Stomach (tissue), 8 donors: ENCODE measurements at regions not wholly inside any gene's neighbourhood (a gene's known extent, or its start where the extent isn't known, plus 50 kb on each side); places are given as distances from the start of the nearest gene placed in this dataset.
"Not testable (repeated sequence)": the region's sequence is repeated elsewhere in the genome, so short reads cannot be mapped to it uniquely, and the experiment has no call there.

ENCODE experiments used
- DNase-seq, 2 donors: peaks; one replicate each; pipeline versions ENCODE4 v3.0.0 to v3.0.0-alpha.2; 2013 to 2019
- H3K27ac ChIP-seq, 5 donors: fragments of 200-600 bp in 4 of 5; sonication (generic) in 4 of 5; one replicate each; pipeline ENCODE4 v1.5.1; 2013 to 2019; ENCODE audit warnings: mild to moderate bottlenecking in 1 of 5, moderate library complexity in 1 of 5
- H3K27me3 ChIP-seq, 3 donors: fragments of 200-600 bp; sonication (generic); one replicate each; pipeline ENCODE4 v1.5.1; 2017 to 2019; ENCODE audit warnings: mixed run types in 1 of 3
- H3K36me3 ChIP-seq, 4 donors: fragments of 200-600 bp; sonication (generic); 1 replicate in 3 of 4; 2 replicates in 1 of 4; pipeline ENCODE4 v1.5.1; 2016 to 2019
- H3K4me1 ChIP-seq, 4 donors: fragments of 200-600 bp; sonication (generic); one replicate each; pipeline ENCODE4 v1.5.1; 2016 to 2019
- H3K4me3 ChIP-seq, 4 donors: fragments of 200-600 bp; sonication (generic) in 3 of 4; one replicate each; pipeline ENCODE4 v1.5.1; 2016 to 2019; ENCODE audit warnings: mild to moderate bottlenecking in 1 of 4
- H3K9me3 ChIP-seq, 4 donors: fragments of 200-600 bp; sonication (generic); one replicate each; pipeline ENCODE4 v1.5.1; 2016 to 2019
- CTCF ChIP-seq, 7 experiments: fragments of 450-650 bp in 4 of 7; fragments of 200-600 bp in 3 of 7; sonication (generic) in 3 of 7; IDR thresholded peaks; one replicate each; pipeline ENCODE4 v1.5.1; 2016 to 2019; ENCODE audit warnings: antibody characterized with exemption in 7 of 7, control low read depth in 2 of 7, mild to moderate bottlenecking in 1 of 7
- EP300 ChIP-seq: sonication (generic); formaldehyde crosslinking; IDR thresholded peaks from one replicate; pipeline ENCODE4 v1.6.1; 2017; ENCODE audit warnings: antibody characterized with exemption
- POLR2A ChIP-seq, 4 donors: fragments of 450-650 bp; IDR thresholded peaks; one replicate each; pipeline ENCODE4 v1.6.1; 2016; ENCODE audit warnings: antibody characterized with exemption in 4 of 4, control low read depth in 2 of 4, mild to moderate bottlenecking in 1 of 4, moderate library complexity in 1 of 4
- POLR2AphosphoS5 ChIP-seq, 3 donors: sonication (generic); formaldehyde crosslinking; IDR thresholded peaks; one replicate each; pipeline ENCODE4 v1.6.1; 2016; ENCODE audit warnings: antibody characterized with exemption in 3 of 3
- WGBS, 5 donors: extraction: QIAGEN DNeasy Blood & Tissue Kit in 3 of 5; methylation state at CpG; one replicate each; pipeline versions ENCODE4 v1.1.5 to v1.1.7; 2013 to 2018; 5-methylcytosine and 5-hydroxymethylcytosine counted together
- intact Hi-C: fragments of 100-400 bp; cut with DNase I; formaldehyde crosslinking; loops from one replicate; pipeline ENCODE4 v1.15.1; 2023; ENCODE audit warnings: low total_unique reads
- donor health status: healthy with polysubstance abuse.
- donor health status: Bipolar disorder and iron deficiency.
- donor health status: healthy.

- Histone ChIP-seq H3K9me3 (peaks cover 0 to under 1% (median 0%) of the 10 kb centered on the region in 4 donors), H3K36me3 (no peaks in the 10 kb centered on the region), H3K27ac (no peak overlapping the region), H3K4me3 (no peak overlapping the region), H3K4me1 (peaks cover 0 to 13% (median 3%) of the 10 kb centered on the region in 4 donors), H3K27me3 (no peaks in the 10 kb centered on the region)
- no peak for TF ChIP-seq CTCF (IDR thresholded peaks at IDR 0.05)
- no peak for TF ChIP-seq EP300
- TF ChIP-seq POLR2AphosphoS5 (IDR thresholded peaks at IDR 0.05) = peak in 1 of 3 donors; percentile 32
- TF ChIP-seq POLR2A (IDR thresholded peaks at IDR 0.05) = no peak
- intact Hi-C loops = no loop called here
- WGBS, 5 donors = 31 to 45% (median 37%) methylated on average over 3 of the region's 3 CpGs
- DNase-seq = peak; percentile 68 to 80
These were observed 133.6 kb upstream of the VAMP7 start for GRCh38 chrX:155747520-155747919.

GRCh38 chrX:155745792-155746191, 133.0 kb upstream of the TMLHE start:
- TF ChIP-seq EP300 = no peak
- TF ChIP-seq POLR2A (IDR thresholded peaks at IDR 0.05) = no peak
- no peak for TF ChIP-seq POLR2AphosphoS5 (IDR thresholded peaks at IDR 0.05)
- TF ChIP-seq CTCF (IDR thresholded peaks at IDR 0.05) = no peak
- Histone ChIP-seq H3K4me1 (peaks cover 0 to 13% (median 3%) of the 10 kb centered on the region in 4 donors), H3K9me3 (peaks cover 0 to 11% (median 3%) of the 10 kb centered on the region in 4 donors), H3K4me3 (no peak overlapping the region), H3K27ac (peak overlapping the region in 1 of 5 donors; percentile 5), H3K27me3 (no peaks in the 10 kb centered on the region), H3K36me3 (no peaks in the 10 kb centered on the region)
- peak; percentile 47 to 85 for DNase-seq
- 13 to 37% (median 27%) methylated on average over 2 of the region's 2 CpGs for WGBS, 5 donors
- intact Hi-C loops = no loop called here

- Histone ChIP-seq H3K36me3 (no peaks in the 10 kb centered on the region), H3K27ac (peak overlapping the region in 4 of 5 donors; percentile 2 to 53 (median 12)), H3K9me3 (peaks cover 0 to 18% (median 8%) of the 10 kb centered on the region in 4 donors), H3K27me3 (no peaks in the 10 kb centered on the region), H3K4me3 (peak overlapping the region in 1 of 4 donors; percentile 25), H3K4me1 (peaks cover 0 to 13% (median 3%) of the 10 kb centered on the region in 4 donors)
- 24 to 43% (median 33%) methylated on average over 2 of the region's 2 CpGs for WGBS, 5 donors
- DNase-seq = peak in 1 of 2 donors; percentile 26
- intact Hi-C loops = no loop called here
- TF ChIP-seq CTCF (IDR thresholded peaks at IDR 0.05) = no peak
These were observed 131.8 kb upstream of the TMLHE start for GRCh38 chrX:155744534-155744933.

GRCh38 chrX:155728335-155728734, 115.6 kb upstream of the TMLHE start:
- DNase-seq, H3K36me3 ChIP-seq, H3K4me3 ChIP-seq, H3K27ac ChIP-seq, intact Hi-C loops, H3K4me1 ChIP-seq, H3K9me3 ChIP-seq, H3K27me3 ChIP-seq: not testable (repeated sequence)
- 68 to 77% (median 74%) methylated on average over 5 of the region's 5 CpGs for WGBS, 5 donors

GRCh38 chrX:155718972-155719586, 106.3 kb upstream of the TMLHE start:
- TF ChIP-seq POLR2AphosphoS5 (IDR thresholded peaks at IDR 0.05) (no peak), EP300 (no peak), POLR2A (IDR thresholded peaks at IDR 0.05) (no peak), CTCF (IDR thresholded peaks at IDR 0.05) (no peak)
- no peak for DNase-seq
- 47 to 65% (median 59%) methylated on average over 3 to 4 of the region's 4 CpGs for WGBS, 5 donors
- Histone ChIP-seq H3K27me3 (no peaks in the 10 kb centered on the region), H3K27ac (no peak overlapping the region), H3K36me3 (no peaks in the 10 kb centered on the region), H3K4me1 (no peaks in the 10 kb centered on the region), H3K4me3 (no peak overlapping the region), H3K9me3 (no peaks in the 10 kb centered on the region)
- intact Hi-C loops = no loop called here
